K562 (cell line): ENCODE measurements at regions not wholly inside any gene's neighbourhood (a gene's known extent, or its start where the extent isn't known, plus 50 kb on each side); places are given as distances from the start of the nearest gene placed in this dataset.

Source experiments
- POLR2A ChIP-seq: fragments of 450-650 bp; conservative IDR thresholded peaks from 2 replicates; pipeline ENCODE4 v1.6.1; 2016
- TF ChIP-seq, protein P1 (sequence below), 3 experiments: IDR thresholded peaks in 2 of 3; conservative IDR thresholded peaks in 1 of 3; 2 replicates each; pipeline ENCODE4 v1.5.1; 2011 to 2012; ENCODE audit warnings: low read length in 3 of 3, mild to moderate bottlenecking in 3 of 3, control low read depth in 2 of 3, improper control_type of control experiment in 1 of 3, inconsistent platforms in 1 of 3, low read depth in 1 of 3, mixed read lengths in 1 of 3, moderate library complexity in 1 of 3; ENCODE audit not compliant: insufficient read depth in 2 of 3

DNA sequence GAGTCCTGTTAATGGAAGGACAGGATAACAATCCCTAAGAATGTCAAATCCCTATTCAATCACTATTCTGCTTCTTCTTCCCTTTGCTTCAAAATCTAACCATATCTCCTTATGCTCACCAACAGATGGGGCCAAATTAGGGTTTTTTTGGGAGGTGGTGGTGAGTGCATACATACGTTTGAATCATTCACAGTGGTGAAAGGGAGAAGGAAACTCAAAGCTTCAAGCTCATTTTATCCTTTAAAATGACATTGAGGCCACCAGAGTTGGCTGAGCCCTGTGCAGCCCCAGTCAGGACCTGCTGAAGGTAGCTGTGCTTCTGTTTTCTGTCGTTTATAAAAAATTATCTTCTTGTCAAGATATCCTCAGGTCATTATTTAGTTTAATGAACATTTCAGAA lies 607.5 kb upstream of the AGTR1 start:
- TF ChIP-seq, protein P1, sequence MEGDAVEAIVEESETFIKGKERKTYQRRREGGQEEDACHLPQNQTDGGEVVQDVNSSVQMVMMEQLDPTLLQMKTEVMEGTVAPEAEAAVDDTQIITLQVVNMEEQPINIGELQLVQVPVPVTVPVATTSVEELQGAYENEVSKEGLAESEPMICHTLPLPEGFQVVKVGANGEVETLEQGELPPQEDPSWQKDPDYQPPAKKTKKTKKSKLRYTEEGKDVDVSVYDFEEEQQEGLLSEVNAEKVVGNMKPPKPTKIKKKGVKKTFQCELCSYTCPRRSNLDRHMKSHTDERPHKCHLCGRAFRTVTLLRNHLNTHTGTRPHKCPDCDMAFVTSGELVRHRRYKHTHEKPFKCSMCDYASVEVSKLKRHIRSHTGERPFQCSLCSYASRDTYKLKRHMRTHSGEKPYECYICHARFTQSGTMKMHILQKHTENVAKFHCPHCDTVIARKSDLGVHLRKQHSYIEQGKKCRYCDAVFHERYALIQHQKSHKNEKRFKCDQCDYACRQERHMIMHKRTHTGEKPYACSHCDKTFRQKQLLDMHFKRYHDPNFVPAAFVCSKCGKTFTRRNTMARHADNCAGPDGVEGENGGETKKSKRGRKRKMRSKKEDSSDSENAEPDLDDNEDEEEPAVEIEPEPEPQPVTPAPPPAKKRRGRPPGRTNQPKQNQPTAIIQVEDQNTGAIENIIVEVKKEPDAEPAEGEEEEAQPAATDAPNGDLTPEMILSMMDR (IDR thresholded peaks at IDR 0.05 in 2 of 3, conservative IDR thresholded peaks at IDR 0.05 in 1 of 3; ENCODE audit: insufficient read depth in 2 of 3, low read depth in 1 of 3, low read length in 3 of 3): no peak
- no peak for TF ChIP-seq POLR2A
